ENCODE measurements at regions not wholly inside any gene's neighbourhood (a gene's known extent, or its start where the extent isn't known, plus 50 kb on each side); places are given as distances from the start of the nearest gene placed in this dataset.

DNA sequence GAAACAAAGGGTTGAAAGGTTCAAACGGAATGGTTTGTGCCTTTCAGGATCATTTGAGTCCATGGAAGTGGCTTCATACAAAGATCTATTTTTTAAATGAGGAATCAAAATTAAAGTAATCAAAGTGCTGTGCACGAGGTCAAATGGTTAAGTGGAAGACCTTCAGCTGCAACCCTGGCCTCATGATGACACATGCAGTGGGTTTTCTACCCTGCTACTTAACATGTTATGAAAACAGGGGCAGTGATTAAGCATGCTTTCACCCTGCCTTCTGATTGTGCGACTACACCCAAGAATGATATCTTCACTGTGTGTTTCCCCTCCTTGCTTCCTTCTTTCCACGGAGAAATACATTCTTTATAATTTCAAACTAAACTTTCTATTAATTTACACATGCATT is 604.2 kb downstream of the LRRIQ3 start:
- TF ChIP-seq CTCF (IDR thresholded peaks at IDR 0.05; ENCODE audit: insufficient read depth, low read depth, low read length, missing control alignments), result no peak
- no peak for DNase-seq (ENCODE audit: low read depth)
- H3K4me3 ChIP-seq (ENCODE audit: low read depth, low read length), result no peak overlapping the region

DNA sequence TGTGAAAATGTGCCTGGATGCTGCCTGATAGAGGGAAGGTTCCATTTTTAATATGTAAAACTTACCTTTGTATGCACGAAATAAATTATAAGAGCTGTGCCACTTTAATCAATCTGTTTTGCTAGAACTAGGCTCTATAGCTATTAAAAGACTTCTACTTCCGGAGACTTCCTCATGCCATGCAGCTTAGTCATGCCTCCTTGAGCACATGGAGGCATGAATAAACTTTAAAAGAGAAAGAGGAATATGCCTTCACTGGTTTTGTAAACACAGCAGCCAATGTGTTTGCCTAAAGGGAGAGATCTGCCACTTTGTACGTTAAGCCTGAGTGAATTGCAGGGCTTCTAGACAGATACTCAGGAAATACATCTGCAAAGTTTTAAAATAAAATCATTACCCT is 604.6 kb downstream of the LRRIQ3 start:
- H3K4me3 ChIP-seq (ENCODE audit: low read depth, low read length), result no peak overlapping the region
- TF ChIP-seq CTCF (IDR thresholded peaks at IDR 0.05; ENCODE audit: insufficient read depth, low read depth, low read length, missing control alignments), result no peak
- DNase-seq (ENCODE audit: low read depth), result no peak

DNA sequence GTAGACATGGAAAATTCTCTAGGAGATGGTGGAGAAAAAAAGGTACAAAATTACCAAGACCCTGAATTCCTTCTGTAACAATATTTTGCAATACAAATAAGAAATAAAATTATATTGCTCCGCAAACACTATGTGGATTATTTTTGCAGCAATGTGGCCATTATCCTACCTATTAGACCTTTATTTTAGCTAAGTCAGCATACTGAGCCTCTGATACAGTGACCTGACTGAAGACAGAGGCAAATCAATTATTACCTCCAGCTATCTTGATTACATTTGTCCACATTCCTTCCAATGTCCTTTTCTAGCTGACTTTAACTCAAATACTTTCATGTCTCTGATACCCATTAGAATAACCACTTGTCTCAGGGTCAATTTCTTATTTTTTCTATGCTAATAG is 610.9 kb downstream of the LRRIQ3 start:
- no peak overlapping the region for H3K4me3 ChIP-seq (ENCODE audit: low read depth, low read length)

DNA sequence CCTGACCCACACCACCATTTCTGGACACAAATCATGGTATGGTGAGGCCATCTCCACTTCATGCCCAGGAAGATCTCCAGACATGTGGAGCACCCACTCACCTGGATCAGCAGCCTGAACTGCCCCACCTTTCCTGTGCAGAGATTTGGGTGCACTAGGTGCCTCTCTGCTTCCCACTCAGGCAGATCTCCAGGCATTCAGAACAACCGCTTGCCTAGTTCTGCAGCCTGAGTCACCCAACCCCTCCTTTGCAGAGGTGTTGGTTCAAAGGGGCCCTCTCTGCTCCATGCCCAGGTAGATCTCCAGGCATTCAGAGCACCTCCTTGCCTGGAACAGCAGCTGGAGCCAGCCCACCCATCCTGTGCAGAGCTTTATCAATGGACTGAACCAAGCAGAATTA is 620.8 kb downstream of the LRRIQ3 start:
- no peak for TF ChIP-seq CTCF (IDR thresholded peaks at IDR 0.05; ENCODE audit: insufficient read depth, low read depth, low read length, missing control alignments)
- DNase-seq (ENCODE audit: low read depth), result no peak
- H3K4me3 ChIP-seq (ENCODE audit: low read depth, low read length), result no peak overlapping the region

More for the DNA sequence above, 610.9 kb downstream of the LRRIQ3 start:
- DNase-seq (ENCODE audit: low read depth), result no peak
- no peak for TF ChIP-seq CTCF (IDR thresholded peaks at IDR 0.05; ENCODE audit: insufficient read depth, low read depth, low read length, missing control alignments)

DNA sequence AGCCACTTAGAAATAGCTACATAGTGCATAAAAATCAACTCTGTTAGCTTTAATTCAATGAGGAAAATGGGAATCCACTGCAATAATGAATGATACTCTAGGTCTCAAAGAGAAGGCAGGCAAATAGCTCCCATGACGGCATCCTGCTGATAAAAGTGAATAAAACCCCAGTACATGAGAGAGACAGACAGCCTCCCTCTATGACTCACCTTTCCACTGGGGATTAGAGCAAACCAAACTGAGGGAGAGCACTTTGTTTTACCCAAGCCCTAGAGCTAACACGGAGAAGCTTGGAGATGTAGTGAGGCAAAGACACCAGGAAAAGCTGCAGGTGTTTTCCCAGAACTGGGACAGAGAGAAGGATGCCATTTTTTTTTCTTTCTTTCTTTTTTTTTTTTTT is 621.9 kb downstream of the LRRIQ3 start:
- no peak for TF ChIP-seq CTCF (IDR thresholded peaks at IDR 0.05; ENCODE audit: insufficient read depth, low read depth, low read length, missing control alignments)
- H3K4me3 ChIP-seq (ENCODE audit: low read depth, low read length), result no peak overlapping the region
- no peak for DNase-seq (ENCODE audit: low read depth)

GRCh38 chr1:73564294-73564693 is 633.7 kb downstream of the LRRIQ3 start:
- DNase-seq (ENCODE audit: low read depth), result no peak
- H3K4me3 ChIP-seq (ENCODE audit: low read depth, low read length), result no peak overlapping the region
- TF ChIP-seq CTCF (IDR thresholded peaks at IDR 0.05; ENCODE audit: insufficient read depth, low read depth, low read length, missing control alignments), result no peak

DNA sequence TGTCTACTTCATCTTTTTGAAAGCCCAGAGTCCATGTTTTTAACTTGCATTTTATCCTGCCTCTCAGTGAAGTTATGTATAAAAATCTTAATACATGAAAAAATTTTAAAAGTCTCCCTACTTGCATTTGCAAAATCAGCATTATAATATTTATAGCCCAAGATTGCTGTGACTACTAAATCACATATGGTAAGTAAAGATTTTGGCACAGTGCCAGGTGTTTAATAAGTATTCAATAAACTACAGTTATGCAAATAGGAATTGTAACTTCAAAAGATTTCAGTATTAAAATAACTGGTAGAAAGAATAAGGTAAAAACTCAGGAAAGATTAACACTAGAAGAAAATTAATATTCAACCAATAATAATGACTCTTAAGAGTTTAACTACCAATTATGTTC is 641.7 kb downstream of the LRRIQ3 start:
- DNase-seq (ENCODE audit: low read depth), result no peak
- H3K4me3 ChIP-seq (ENCODE audit: low read depth, low read length), result no peak overlapping the region
- TF ChIP-seq CTCF (IDR thresholded peaks at IDR 0.05; ENCODE audit: insufficient read depth, low read depth, low read length, missing control alignments), result no peak
